ENCODE measurements at regions not wholly inside any gene's neighbourhood (a gene's known extent, or its start where the extent isn't known, plus 50 kb on each side); places are given as distances from the start of the nearest gene placed in this dataset.

DNA sequence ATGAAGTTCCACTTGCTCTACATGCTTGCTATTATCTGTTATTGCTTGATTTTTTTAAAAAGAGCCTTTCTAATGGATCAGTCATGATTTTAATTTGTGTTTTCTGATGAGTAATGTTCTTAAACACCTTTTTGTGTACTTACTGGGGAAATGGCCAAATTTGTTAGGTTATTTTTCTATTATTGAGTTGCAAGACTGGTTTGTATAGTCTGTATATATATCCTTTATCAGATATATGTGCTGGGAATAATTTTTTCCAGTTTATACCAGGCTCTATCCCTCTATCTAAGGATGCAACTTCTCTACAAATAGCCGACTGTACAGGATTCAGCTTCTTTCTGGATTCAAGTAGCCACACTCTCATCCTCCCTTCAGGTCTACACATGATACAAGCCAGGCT, 65.6 kb upstream of the SEC61G start:
- Histone ChIP-seq H3K27me3 (ENCODE audit: control insufficient read depth, insufficient read depth, low read length) (no peaks in the 10 kb centered on the region), H3K4me3 (ENCODE audit: low read depth in 2 of 2, low read length in 2 of 2) (no peak overlapping the region), H3K9me3 (ENCODE audit: control insufficient read depth, insufficient read depth, low read depth, low read length) (no peaks in the 10 kb centered on the region), H3K36me3 (ENCODE audit: control insufficient read depth, insufficient read depth, low read length) (no peaks in the 10 kb centered on the region), H3K27ac (ENCODE audit: low read length) (no peak overlapping the region), H3K4me1 (ENCODE audit: control insufficient read depth, insufficient read depth, low read length) (no peaks in the 10 kb centered on the region)
- no TSS peak for BruUV-seq (replicated peaks)
- ATAC-seq (no peak), DNase-seq (ENCODE audit: low read depth, low spot score) (no peak)
- CTCF ChIA-PET: no interaction called here
- TF ChIP-seq CTCF (IDR thresholded peaks at IDR 0.05) (no peak), POLR2AphosphoS5 (IDR thresholded peaks at IDR 0.05; ENCODE audit: low read depth, low read length) (no peak), REST (IDR thresholded peaks at IDR 0.05; ENCODE audit: insufficient read depth in 1 of 2, low read depth in 2 of 2, low read length in 1 of 2) (no peak), TCF7L2 (IDR thresholded peaks at IDR 0.05; ENCODE audit: low read depth, low read length) (no peak), SIN3A (IDR thresholded peaks at IDR 0.05; ENCODE audit: borderline replicate concordance, insufficient read depth, low read depth, low read length) (no peak)
- POLR2A ChIA-PET: no interaction called here
- in situ Hi-C loops (cut with HindIII; ENCODE audit: low pct_unique_long_range_greater_than_20kb, low sequenced_read_pairs) (no loop called here), intact Hi-C loops (cut with micrococcal nuclease; ENCODE audit: unreplicated experiment) (no loop called here)

DNA sequence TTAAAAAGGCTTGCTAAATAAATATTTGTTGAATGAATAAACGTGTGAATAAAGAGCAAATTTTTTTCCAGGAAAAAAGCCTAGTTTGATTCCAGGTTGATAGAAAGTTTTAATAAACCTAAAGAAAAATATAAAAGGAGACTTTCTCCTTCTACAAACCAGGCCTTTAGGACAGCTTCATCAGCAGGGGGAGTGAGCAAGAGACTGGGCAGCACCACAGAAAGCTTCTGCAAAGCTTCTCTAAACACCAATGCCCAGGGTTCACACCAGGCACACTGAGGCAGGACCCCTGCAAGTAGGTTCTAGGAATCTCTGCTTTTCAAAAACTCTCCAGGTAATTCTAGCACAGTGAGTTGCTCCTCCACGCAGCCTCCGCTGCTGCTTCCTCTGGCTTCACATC, 66.4 kb upstream of the SEC61G start:
- ChIA-PET POLR2A (no interaction called here), CTCF (no interaction called here)
- no peak overlapping the region for H3K27ac ChIP-seq (ENCODE audit: low read length)
- intact Hi-C loops (cut with micrococcal nuclease; ENCODE audit: unreplicated experiment): no loop called here
- TF ChIP-seq CTCF (IDR thresholded peaks at IDR 0.05) (no peak), SIN3A (IDR thresholded peaks at IDR 0.05; ENCODE audit: borderline replicate concordance, insufficient read depth, low read depth, low read length) (no peak), TCF7L2 (IDR thresholded peaks at IDR 0.05; ENCODE audit: low read depth, low read length) (no peak), POLR2AphosphoS5 (IDR thresholded peaks at IDR 0.05; ENCODE audit: low read depth, low read length) (no peak), REST (IDR thresholded peaks at IDR 0.05; ENCODE audit: insufficient read depth in 1 of 2, low read depth in 2 of 2, low read length in 1 of 2) (no peak)
- no peak overlapping the region for H3K4me3 ChIP-seq (ENCODE audit: low read depth in 2 of 2, low read length in 2 of 2)
- in situ Hi-C loops (cut with HindIII; ENCODE audit: low pct_unique_long_range_greater_than_20kb, low sequenced_read_pairs): no loop called here
- H3K27me3 ChIP-seq (ENCODE audit: control insufficient read depth, insufficient read depth, low read length): no peaks in the 10 kb centered on the region
- DNase-seq (ENCODE audit: low read depth, low spot score) (no peak), ATAC-seq (no peak)
- no peaks in the 10 kb centered on the region for H3K36me3 ChIP-seq (ENCODE audit: control insufficient read depth, insufficient read depth, low read length)
- H3K9me3 ChIP-seq (ENCODE audit: control insufficient read depth, insufficient read depth, low read depth, low read length): no peaks in the 10 kb centered on the region
- H3K4me1 ChIP-seq (ENCODE audit: control insufficient read depth, insufficient read depth, low read length): no peaks in the 10 kb centered on the region
- no TSS peak for BruUV-seq (replicated peaks)

Measured in Panc1 (cell line).